Vagina (tissue), 2 donors: ENCODE measurements at regions not wholly inside any gene's neighbourhood (a gene's known extent, or its start where the extent isn't known, plus 50 kb on each side); places are given as distances from the start of the nearest gene placed in this dataset.

Experiments
- DNase-seq, 2 donors: peaks; one replicate each; pipeline ENCODE4 v3.0.0-alpha.2; 2017; ENCODE audit errors: extremely low spot score in 2 of 2
- H3K27ac ChIP-seq: fragments of 200-600 bp; sonication (generic); one replicate; pipeline ENCODE4 v1.5.1; 2019
- H3K27me3 ChIP-seq: fragments of 200-600 bp; sonication (generic); one replicate; pipeline ENCODE4 v1.5.1; 2019
- H3K36me3 ChIP-seq, 2 donors: fragments of 200-600 bp; sonication (generic); one replicate each; pipeline ENCODE4 v1.5.1; 2017 to 2019
- H3K4me1 ChIP-seq: fragments of 200-600 bp; sonication (generic); one replicate; pipeline ENCODE4 v1.5.1; 2019
- H3K4me3 ChIP-seq, 2 donors: fragments of 200-600 bp; sonication (generic); 1 replicate in 1 of 2; 2 replicates in 1 of 2; pipeline ENCODE4 v1.5.1; 2016 to 2019
- H3K9me3 ChIP-seq: fragments of 200-600 bp; sonication (generic); one replicate; pipeline ENCODE4 v1.5.1; 2019
- CTCF ChIP-seq, 3 experiments: fragments of 450-650 bp in 2 of 3; fragments of 200-600 bp in 1 of 3; sonication (generic) in 1 of 3; IDR thresholded peaks; one replicate each; pipeline ENCODE4 v1.5.1; 2017 to 2019; ENCODE audit warnings: antibody characterized with exemption in 3 of 3, mild to moderate bottlenecking in 2 of 3, moderate library complexity in 2 of 3
- POLR2A ChIP-seq, 2 donors: fragments of 450-650 bp; IDR thresholded peaks; one replicate each; pipeline ENCODE4 v1.6.1; 2017; ENCODE audit warnings: antibody characterized with exemption in 2 of 2, mild to moderate bottlenecking in 2 of 2, moderate library complexity in 2 of 2
- POLR2AphosphoS5 ChIP-seq, 2 donors: sonication (generic); formaldehyde crosslinking; IDR thresholded peaks; one replicate each; pipeline ENCODE4 v1.9.0; 2017; ENCODE audit warnings: antibody characterized with exemption in 2 of 2, mild to moderate bottlenecking in 2 of 2, low read depth in 1 of 2; ENCODE audit not compliant: insufficient read depth in 1 of 2
- intact Hi-C: fragments of 100-400 bp; cut with DNase I; formaldehyde crosslinking; loops from one replicate; pipeline ENCODE4 v1.15.1; 2023

- Histone ChIP-seq H3K27me3 (no peaks in the 10 kb centered on the region), H3K36me3 (no peaks in the 10 kb centered on the region), H3K9me3 (no peaks in the 10 kb centered on the region), H3K4me3 (no peak overlapping the region), H3K4me1 (peaks cover 2% of the 10 kb centered on the region), H3K27ac (no peak overlapping the region)
- TF ChIP-seq POLR2A (IDR thresholded peaks at IDR 0.05) (no peak), POLR2AphosphoS5 (IDR thresholded peaks at IDR 0.05; ENCODE audit: insufficient read depth in 1 of 2, low read depth in 1 of 2) (no peak), CTCF (IDR thresholded peaks at IDR 0.05) (no peak)
- DNase-seq: no peak
- intact Hi-C loops: no loop called here
These were observed 112.4 kb upstream of the ID2 start for GRCh38 chr2:8569332-8569930.

- Histone ChIP-seq H3K9me3 (no peaks in the 10 kb centered on the region), H3K27me3 (no peaks in the 10 kb centered on the region), H3K36me3 (no peaks in the 10 kb centered on the region), H3K4me1 (peaks cover 13% of the 10 kb centered on the region), H3K4me3 (no peak overlapping the region), H3K27ac (no peak overlapping the region)
- intact Hi-C loops: no loop called here
- DNase-seq: no peak
- TF ChIP-seq POLR2AphosphoS5 (IDR thresholded peaks at IDR 0.05; ENCODE audit: insufficient read depth in 1 of 2, low read depth in 1 of 2) (no peak), CTCF (IDR thresholded peaks at IDR 0.05) (no peak), POLR2A (IDR thresholded peaks at IDR 0.05) (no peak)
These were observed 111.2 kb upstream of the ID2 start for GRCh38 chr2:8570637-8571036.

GRCh38 chr2:8571301-8571791, 110.5 kb upstream of the ID2 start:
- intact Hi-C loops: no loop called here

GRCh38 chr2:8571792-8572499, 109.9 kb upstream of the ID2 start:
- H3K4me3 ChIP-seq: no peak overlapping the region
- intact Hi-C loops: no loop called here
- no peaks in the 10 kb centered on the region for H3K36me3 ChIP-seq
- peaks cover 17% of the 10 kb centered on the region for H3K4me1 ChIP-seq
- no peak overlapping the region for H3K27ac ChIP-seq
- H3K9me3 ChIP-seq: no peaks in the 10 kb centered on the region
- TF ChIP-seq POLR2AphosphoS5 (IDR thresholded peaks at IDR 0.05; ENCODE audit: insufficient read depth in 1 of 2, low read depth in 1 of 2) (no peak), CTCF (IDR thresholded peaks at IDR 0.05) (no peak), POLR2A (IDR thresholded peaks at IDR 0.05) (no peak)
- H3K27me3 ChIP-seq: no peaks in the 10 kb centered on the region
- no peak for DNase-seq

More at GRCh38 chr2:8571301-8571791, 110.5 kb upstream of the ID2 start:
- Histone ChIP-seq H3K27ac (no peak overlapping the region), H3K36me3 (no peaks in the 10 kb centered on the region), H3K4me3 (no peak overlapping the region), H3K9me3 (no peaks in the 10 kb centered on the region), H3K4me1 (peaks cover 17% of the 10 kb centered on the region), H3K27me3 (no peaks in the 10 kb centered on the region)
- no peak for TF ChIP-seq POLR2AphosphoS5 (IDR thresholded peaks at IDR 0.05; ENCODE audit: insufficient read depth in 1 of 2, low read depth in 1 of 2)
- no peak for DNase-seq

- DNase-seq: no peak
These were observed 109.1 kb upstream of the ID2 start for GRCh38 chr2:8572712-8573233.

More at GRCh38 chr2:8572712-8573233, 109.1 kb upstream of the ID2 start:
- Histone ChIP-seq H3K4me3 (no peak overlapping the region), H3K4me1 (peaks cover 17% of the 10 kb centered on the region), H3K36me3 (no peaks in the 10 kb centered on the region), H3K27ac (no peak overlapping the region), H3K9me3 (no peaks in the 10 kb centered on the region), H3K27me3 (no peaks in the 10 kb centered on the region)
- intact Hi-C loops: no loop called here
- no peak for TF ChIP-seq POLR2A (IDR thresholded peaks at IDR 0.05)
- no peak for TF ChIP-seq CTCF (IDR thresholded peaks at IDR 0.05)
- TF ChIP-seq POLR2AphosphoS5 (IDR thresholded peaks at IDR 0.05; ENCODE audit: insufficient read depth in 1 of 2, low read depth in 1 of 2): no peak
